ENCODE measurements at regions not wholly inside any gene's neighbourhood (a gene's known extent, or its start where the extent isn't known, plus 50 kb on each side); places are given as distances from the start of the nearest gene placed in this dataset.

- TF ChIP-seq CTCF (IDR thresholded peaks at IDR 0.05; ENCODE audit: poor library complexity) (no peak), EZH2phosphoT487 (IDR thresholded peaks at IDR 0.05; ENCODE audit: low read depth, severe bottlenecking, unreplicated experiment) (no peak)
Observed at GRCh38 chr16:62794724-62795123, 758.5 kb upstream of the CDH8 start.
